Activated CD4-positive, alpha-beta T cell treated with anti-CD3 and anti-CD28 coated beads for 4 hours (primary cell): ENCODE measurements at regions not wholly inside any gene's neighbourhood (a gene's known extent, or its start where the extent isn't known, plus 50 kb on each side); places are given as distances from the start of the nearest gene placed in this dataset.

Experiments used
- DNase-seq, 2 donors: peaks; one replicate each; pipeline ENCODE4 v3.0.0-alpha.2; 2020

- no peak for DNase-seq
Measured at GRCh38 chr10:44196008-44196320, 188.9 kb downstream of the CXCL12 start.

- DNase-seq = no peak
Measured at GRCh38 chr10:44195112-44196007, 189.5 kb downstream of the CXCL12 start.

GRCh38 chr10:44194435-44194834, 190.5 kb downstream of the CXCL12 start:
- DNase-seq = no peak

- DNase-seq = no peak
Measured at GRCh38 chr10:44193567-44194220, 191.2 kb downstream of the CXCL12 start.

GRCh38 chr10:44193166-44193565, 191.7 kb downstream of the CXCL12 start:
- DNase-seq = no peak

GRCh38 chr10:44192435-44192834, 192.5 kb downstream of the CXCL12 start:
- DNase-seq = no peak

- DNase-seq = no peak
Measured at GRCh38 chr10:44190541-44190940, 194.4 kb downstream of the CXCL12 start.

- DNase-seq = no peak
Measured at GRCh38 chr10:44186821-44187220, 198.1 kb downstream of the CXCL12 start.

- DNase-seq = no peak
Measured at GRCh38 chr10:44186150-44186549, 198.7 kb downstream of the CXCL12 start.

- no peak for DNase-seq
Measured at GRCh38 chr10:44185315-44185666, 199.6 kb downstream of the CXCL12 start.

GRCh38 chr10:44184633-44185314, 200.1 kb downstream of the CXCL12 start:
- no peak for DNase-seq

GRCh38 chr10:44183667-44184632, 200.9 kb downstream of the CXCL12 start:
- no peak for DNase-seq

GRCh38 chr10:44182909-44183308, 202.0 kb downstream of the CXCL12 start:
- DNase-seq = no peak

GRCh38 chr10:44180321-44181168, 204.4 kb downstream of the CXCL12 start:
- no peak for DNase-seq

- no peak for DNase-seq
Measured at GRCh38 chr10:44178856-44179255, 206.0 kb downstream of the CXCL12 start.

- DNase-seq = no peak
Measured at GRCh38 chr10:44178281-44178680, 206.6 kb downstream of the CXCL12 start.

GRCh38 chr10:44177610-44178009, 207.3 kb downstream of the CXCL12 start:
- DNase-seq = no peak

- no peak for DNase-seq
Measured at GRCh38 chr10:44176311-44176710, 208.6 kb downstream of the CXCL12 start.

- DNase-seq = no peak
Measured at GRCh38 chr10:44173608-44173894, 211.3 kb downstream of the CXCL12 start.

GRCh38 chr10:44172883-44173607, 211.9 kb downstream of the CXCL12 start:
- no peak for DNase-seq

- DNase-seq = no peak
Measured at GRCh38 chr10:44171765-44172164, 213.1 kb downstream of the CXCL12 start.
